Kidney (tissue), 13 donors: ENCODE measurements at regions not wholly inside any gene's neighbourhood (a gene's known extent, or its start where the extent isn't known, plus 50 kb on each side); places are given as distances from the start of the nearest gene placed in this dataset.

ENCODE experiments used
- DNase-seq, 5 donors: peaks; one replicate each; pipeline ENCODE4 v3.0.0-alpha.2; 2013 to 2020
- FAIRE-seq: peaks from 2 replicates; lab custom pipeline; 2012; peaks lifted over from hg19 to GRCh38; lab: Jason Lieb, UNC
- H3K27ac ChIP-seq, 2 donors: one replicate each; pipeline ENCODE4 v1.7.0; 2013; ENCODE audit warnings: low read depth in 2 of 2, low read length in 2 of 2, inconsistent platforms in 1 of 2
- H3K27me3 ChIP-seq: one replicate; pipeline ENCODE4 v1.7.1; 2013; ENCODE audit warnings: low read length, inconsistent platforms; ENCODE audit not compliant: control insufficient read depth, insufficient read depth
- H3K36me3 ChIP-seq, 3 donors: one replicate each; pipeline versions ENCODE4 v1.7.0 to v1.7.1; 2013; ENCODE audit warnings: low read length in 3 of 3, control low read depth in 1 of 3, inconsistent platforms in 1 of 3; ENCODE audit not compliant: insufficient read depth in 3 of 3, control insufficient read depth in 2 of 3
- H3K4me1 ChIP-seq, 3 donors: one replicate each; pipeline versions ENCODE4 v1.7.0 to v1.7.1; 2013; ENCODE audit warnings: low read length in 3 of 3, inconsistent platforms in 1 of 3, low read depth in 1 of 3; ENCODE audit not compliant: control insufficient read depth in 2 of 3, insufficient read depth in 2 of 3
- H3K4me3 ChIP-seq, 3 donors: one replicate each; pipeline versions ENCODE4 v1.7.0 to v1.8.1; 2013; ENCODE audit warnings: low read length in 3 of 3, control low read depth in 1 of 3, inconsistent platforms in 1 of 3
- H3K9ac ChIP-seq, 3 donors: one replicate each; pipeline versions ENCODE4 v1.7.0 to v1.7.1; 2013; ENCODE audit warnings: low read length in 3 of 3, control low read depth in 1 of 3, inconsistent platforms in 1 of 3
- H3K9me3 ChIP-seq, 3 donors: one replicate each; pipeline versions ENCODE4 v1.7.0 to v1.7.1; 2013; ENCODE audit warnings: low read length in 3 of 3, control low read depth in 1 of 3, inconsistent platforms in 1 of 3; ENCODE audit not compliant: control insufficient read depth in 2 of 3, insufficient read depth in 1 of 3
- intact Hi-C: fragments of 100-400 bp; cut with DNase I; formaldehyde crosslinking; loops from one replicate; pipeline ENCODE4 v1.11.1; 2022
- TF ChIP-seq, protein P1 (sequence below): IDR thresholded peaks from 3 replicates; pipeline ENCODE4 v1.5.1; 2012; ENCODE audit warnings: mild to moderate bottlenecking, moderate library complexity, borderline replicate concordance; ENCODE audit not compliant: insufficient read depth; ENCODE audit errors: extremely low read depth
- donor health status: control.
- donor health status: control.
- donor health status: control.
- donor health status: control.
- donor health status: control.
- donor health status: DM: yes; HTN: yes; CAD: no.
- donor health status: Normal renal cell carcinoma (clear cell type).

- Histone ChIP-seq H3K9me3 (peaks cover 0 to 3% (median 0%) of the 10 kb centered on the region in 3 donors), H3K4me1 (no peaks in the 10 kb centered on the region), H3K36me3 (no peaks in the 10 kb centered on the region), H3K27me3 (no peaks in the 10 kb centered on the region), H3K9ac (no peak overlapping the region), H3K4me3 (no peak overlapping the region), H3K27ac (no peak overlapping the region)
- FAIRE-seq (no peak), DNase-seq (peak in 2 of 5 donors; percentile 8 to 35)
- TF ChIP-seq, protein P1, sequence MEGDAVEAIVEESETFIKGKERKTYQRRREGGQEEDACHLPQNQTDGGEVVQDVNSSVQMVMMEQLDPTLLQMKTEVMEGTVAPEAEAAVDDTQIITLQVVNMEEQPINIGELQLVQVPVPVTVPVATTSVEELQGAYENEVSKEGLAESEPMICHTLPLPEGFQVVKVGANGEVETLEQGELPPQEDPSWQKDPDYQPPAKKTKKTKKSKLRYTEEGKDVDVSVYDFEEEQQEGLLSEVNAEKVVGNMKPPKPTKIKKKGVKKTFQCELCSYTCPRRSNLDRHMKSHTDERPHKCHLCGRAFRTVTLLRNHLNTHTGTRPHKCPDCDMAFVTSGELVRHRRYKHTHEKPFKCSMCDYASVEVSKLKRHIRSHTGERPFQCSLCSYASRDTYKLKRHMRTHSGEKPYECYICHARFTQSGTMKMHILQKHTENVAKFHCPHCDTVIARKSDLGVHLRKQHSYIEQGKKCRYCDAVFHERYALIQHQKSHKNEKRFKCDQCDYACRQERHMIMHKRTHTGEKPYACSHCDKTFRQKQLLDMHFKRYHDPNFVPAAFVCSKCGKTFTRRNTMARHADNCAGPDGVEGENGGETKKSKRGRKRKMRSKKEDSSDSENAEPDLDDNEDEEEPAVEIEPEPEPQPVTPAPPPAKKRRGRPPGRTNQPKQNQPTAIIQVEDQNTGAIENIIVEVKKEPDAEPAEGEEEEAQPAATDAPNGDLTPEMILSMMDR = no peak
- intact Hi-C loops = no loop called here
These were observed 63.0 kb upstream of the MYEOV start for GRCh38 chr11:69230856-69231425.

- Histone ChIP-seq H3K27ac (no peak overlapping the region), H3K9ac (no peak overlapping the region), H3K4me1 (no peaks in the 10 kb centered on the region), H3K9me3 (no peaks in the 10 kb centered on the region), H3K27me3 (no peaks in the 10 kb centered on the region), H3K36me3 (no peaks in the 10 kb centered on the region), H3K4me3 (no peak overlapping the region)
- TF ChIP-seq, protein P1 = no peak
- intact Hi-C loops = no loop called here
- peak in 2 of 5 donors; percentile 8 to 31 for DNase-seq
- no peak for FAIRE-seq
These were observed 62.4 kb upstream of the MYEOV start for GRCh38 chr11:69231466-69232018.

DNA sequence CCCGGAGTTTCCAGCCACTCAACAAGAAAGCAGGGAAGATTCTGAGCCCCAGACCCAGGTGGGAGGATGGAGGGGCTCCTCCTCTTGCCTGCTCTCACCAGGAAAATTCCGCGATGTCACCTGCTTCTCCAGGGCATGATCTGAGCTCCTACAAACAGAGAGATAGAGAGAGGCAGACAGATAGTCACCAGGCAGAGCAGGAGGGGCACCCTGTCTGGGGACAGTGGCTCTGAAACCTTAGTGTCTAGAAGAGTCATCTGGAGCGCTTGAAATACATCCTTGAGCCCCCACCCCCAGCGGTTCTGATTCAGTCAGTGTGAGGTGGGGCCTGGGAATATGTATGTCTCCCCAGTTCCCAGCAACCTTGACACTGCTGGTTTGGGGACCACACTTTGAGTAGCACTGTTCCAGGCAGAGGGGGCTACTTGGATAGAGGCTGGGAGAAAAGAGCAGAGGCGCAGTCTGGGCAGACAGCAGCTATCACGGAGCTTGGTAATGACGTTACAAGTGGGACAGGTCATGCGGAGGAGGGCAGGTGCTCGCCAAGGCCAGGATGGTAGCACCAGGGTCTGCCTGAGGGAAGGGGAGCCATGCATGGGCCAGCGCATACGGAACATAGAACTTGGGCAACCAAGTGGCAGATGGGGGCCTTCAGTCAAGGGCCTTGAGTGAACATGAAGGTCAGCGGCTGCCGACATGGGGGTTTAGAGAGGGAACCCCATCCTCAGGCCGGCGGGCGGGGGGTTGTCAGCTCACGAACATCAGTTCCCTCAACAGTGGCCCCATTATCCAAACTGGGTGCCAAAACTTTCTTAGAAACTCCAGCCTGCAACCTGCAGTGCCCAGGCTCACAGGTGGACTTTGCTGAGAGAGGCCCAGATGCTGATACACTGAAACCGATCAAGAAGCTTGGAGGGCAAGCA lies 60.9 kb upstream of the MYEOV start:
- Histone ChIP-seq H3K4me3 (no peak overlapping the region), H3K9ac (no peak overlapping the region), H3K4me1 (no peaks in the 10 kb centered on the region), H3K9me3 (no peaks in the 10 kb centered on the region), H3K36me3 (no peaks in the 10 kb centered on the region), H3K27ac (no peak overlapping the region), H3K27me3 (no peaks in the 10 kb centered on the region)
- TF ChIP-seq, protein P1 = no peak
- intact Hi-C loops = no loop called here
- DNase-seq = peak in 3 of 5 donors; percentile 10 to 52 (median 44)
- no peak for FAIRE-seq
